ENCODE measurements at regions not wholly inside any gene's neighbourhood (a gene's known extent, or its start where the extent isn't known, plus 50 kb on each side); places are given as distances from the start of the nearest gene placed in this dataset.

GRCh38 chr3:30553641-30554316 is 52.6 kb upstream of the TGFBR2 start:
- no peak overlapping the region for H2AFZ ChIP-seq (ENCODE audit: low read depth, low read length, severe bottlenecking)
- TF ChIP-seq EZH2phosphoT487 (conservative IDR thresholded peaks at IDR 0.05; ENCODE audit: low read length), result no peak
- TF ChIP-seq CTCF (IDR thresholded peaks at IDR 0.05; ENCODE audit: insufficient read depth, low read length, poor library complexity, severe bottlenecking), result no peak
- no peak overlapping the region for H3K4me3 ChIP-seq (ENCODE audit: insufficient read depth, low read length, poor library complexity, severe bottlenecking)
- no peaks in the 10 kb centered on the region for H3K27me3 ChIP-seq (ENCODE audit: low read length)
- no peak overlapping the region for H3K9ac ChIP-seq (ENCODE audit: low read length)
- no peaks in the 10 kb centered on the region for H3K9me3 ChIP-seq (ENCODE audit: insufficient read depth, low read length)
- no peaks in the 10 kb centered on the region for H3K36me3 ChIP-seq (ENCODE audit: low read length)
- H4K20me1 ChIP-seq (ENCODE audit: low read depth, low read length), result no peaks in the 10 kb centered on the region
- H3K4me2 ChIP-seq (ENCODE audit: low read depth, low read length, poor library complexity, severe bottlenecking), result no peak overlapping the region
- no peak overlapping the region for H3K27ac ChIP-seq (ENCODE audit: low read depth, low read length)
- no peaks in the 10 kb centered on the region for H3K9me2 ChIP-seq (replicated peaks; ENCODE audit: insufficient read depth, low read length)
- no peaks in the 10 kb centered on the region for H3K79me2 ChIP-seq (ENCODE audit: insufficient read depth, low read length)
- H3F3A ChIP-seq (ENCODE audit: insufficient read depth), result no peaks in the 10 kb centered on the region

GRCh38 chr3:30554317-30554690 is 52.1 kb upstream of the TGFBR2 start:
- Histone ChIP-seq H3K4me2 (ENCODE audit: low read depth, low read length, poor library complexity, severe bottlenecking) (no peak overlapping the region), H3F3A (ENCODE audit: insufficient read depth) (no peaks in the 10 kb centered on the region), H3K9ac (ENCODE audit: low read length) (no peak overlapping the region), H3K4me3 (ENCODE audit: insufficient read depth, low read length, poor library complexity, severe bottlenecking) (no peak overlapping the region), H3K27me3 (ENCODE audit: low read length) (no peaks in the 10 kb centered on the region), H3K79me2 (ENCODE audit: insufficient read depth, low read length) (no peaks in the 10 kb centered on the region), H3K27ac (ENCODE audit: low read depth, low read length) (no peak overlapping the region), H3K36me3 (ENCODE audit: low read length) (no peaks in the 10 kb centered on the region), H3K9me3 (ENCODE audit: insufficient read depth, low read length) (no peaks in the 10 kb centered on the region), H3K9me2 (replicated peaks; ENCODE audit: insufficient read depth, low read length) (no peaks in the 10 kb centered on the region), H4K20me1 (ENCODE audit: low read depth, low read length) (no peaks in the 10 kb centered on the region), H2AFZ (ENCODE audit: low read depth, low read length, severe bottlenecking) (no peak overlapping the region)
- TF ChIP-seq EZH2phosphoT487 (conservative IDR thresholded peaks at IDR 0.05; ENCODE audit: low read length) (no peak), CTCF (IDR thresholded peaks at IDR 0.05; ENCODE audit: insufficient read depth, low read length, poor library complexity, severe bottlenecking) (no peak)

- Histone ChIP-seq H4K20me1 (ENCODE audit: low read depth, low read length) (no peaks in the 10 kb centered on the region), H3K4me2 (ENCODE audit: low read depth, low read length, poor library complexity, severe bottlenecking) (no peak overlapping the region), H3K9me3 (ENCODE audit: insufficient read depth, low read length) (no peaks in the 10 kb centered on the region), H3F3A (ENCODE audit: insufficient read depth) (no peaks in the 10 kb centered on the region), H2AFZ (ENCODE audit: low read depth, low read length, severe bottlenecking) (no peak overlapping the region), H3K27ac (ENCODE audit: low read depth, low read length) (no peak overlapping the region), H3K4me3 (ENCODE audit: insufficient read depth, low read length, poor library complexity, severe bottlenecking) (no peak overlapping the region), H3K27me3 (ENCODE audit: low read length) (no peaks in the 10 kb centered on the region), H3K79me2 (ENCODE audit: insufficient read depth, low read length) (no peaks in the 10 kb centered on the region), H3K36me3 (ENCODE audit: low read length) (no peaks in the 10 kb centered on the region), H3K9me2 (replicated peaks; ENCODE audit: insufficient read depth, low read length) (no peaks in the 10 kb centered on the region), H3K9ac (ENCODE audit: low read length) (no peak overlapping the region)
- TF ChIP-seq EZH2phosphoT487 (conservative IDR thresholded peaks at IDR 0.05; ENCODE audit: low read length) (no peak), CTCF (IDR thresholded peaks at IDR 0.05; ENCODE audit: insufficient read depth, low read length, poor library complexity, severe bottlenecking) (no peak)
Observed at GRCh38 chr3:30555968-30556367, 50.4 kb upstream of the TGFBR2 start.

Data from SU-DHL-6 (cell line).